HCT116 (cell line): ENCODE measurements at regions not wholly inside any gene's neighbourhood (a gene's known extent, or its start where the extent isn't known, plus 50 kb on each side); places are given as distances from the start of the nearest gene placed in this dataset.

Source experiments
- ATAC-seq: fragments of 200-7000 bp; cut with Tn5 transposase; 2 replicates; pipeline ENCODE4 v1.9.1; 2020; ENCODE audit warnings: mild to moderate bottlenecking, moderate library complexity
- BruUV-seq: library from RNA; stranded (reverse); fragments of 400-500 nt; replicated peaks from 2 replicates; lab custom pipeline; 2021; lab: Mats Ljungman, UMichigan
- CTCF ChIA-PET: fragments of 300-600 bp; sonication (Branson Sonifier 250); formaldehyde crosslinking; loops from one replicate; lab custom pipeline; 2021; ENCODE audit warnings: antibody characterized with exemption; lab: Charles Lee
- POLR2A ChIA-PET: fragments of 300-600, 350-600 bp; sonication (Branson Sonifier 250); formaldehyde crosslinking; loops from one replicate; lab custom pipeline; 2021; ENCODE audit warnings: antibody characterized with exemption; lab: Charles Lee
- RAD21 ChIA-PET, 2 experiments: fragments of 300-600 bp; sonication (Branson Sonifier 250); formaldehyde crosslinking; loops; one replicate each; lab custom pipeline; 2023; ENCODE audit warnings: low total read pairs in 2 of 2; ENCODE audit not compliant: uncharacterized antibody in 2 of 2, unreplicated experiment in 2 of 2, low non-redundant PET in 1 of 2; lab: Charles Lee
- DNase-seq: peaks from one replicate; pipeline ENCODE4 v3.0.0-alpha.2; 2010; ENCODE audit warnings: low read depth, low spot score
- H2AFZ ChIP-seq: fragments of 200-600 bp; shearing (Covaris generic), sonication (generic); 2 replicates; pipeline ENCODE4 v1.6.1; 2017; ENCODE audit warnings: low read depth, mixed run types, mixed read lengths, antibody characterized with exemption, low read length; ENCODE audit not compliant: poor library complexity, severe bottlenecking
- H3K27ac ChIP-seq: 2 replicates; pipeline ENCODE4 v1.5.1; 2012; ENCODE audit warnings: low read depth, low read length
- H3K27me3 ChIP-seq: fragments of 200-600 bp; sonication (generic); 2 replicates; pipeline ENCODE4 v1.6.1; 2016; ENCODE audit warnings: mixed run types, low read length, mixed read lengths; ENCODE audit not compliant: insufficient read depth
- H3K36me3 ChIP-seq, 2 experiments: fragments of 200-500 bp in 1 of 2; fragments of 200-600 bp in 1 of 2; sonication (Bioruptor generic) in 1 of 2; sonication (generic) in 1 of 2; 2 replicates each; pipeline versions ENCODE4 v1.5.1 to v1.6.1; 2014 to 2016; ENCODE audit warnings: low read length in 2 of 2, inconsistent platforms in 1 of 2, mixed read lengths in 1 of 2, mixed run types in 1 of 2; ENCODE audit not compliant: insufficient read depth in 2 of 2, control insufficient read depth in 1 of 2
- H3K4me1 ChIP-seq, 2 experiments: fragments of 200-600 bp in 1 of 2; sonication (generic) in 1 of 2; 2 replicates each; pipeline versions ENCODE4 v1.5.1 to v1.6.1; 2012 to 2017; ENCODE audit warnings: low read length in 2 of 2, inconsistent platforms in 1 of 2, mild to moderate bottlenecking in 1 of 2, mixed read lengths in 1 of 2, mixed run types in 1 of 2, moderate library complexity in 1 of 2; ENCODE audit not compliant: insufficient read depth in 2 of 2, control insufficient read depth in 1 of 2
- H3K4me2 ChIP-seq: fragments of 200-600 bp; sonication (generic); 2 replicates; pipeline ENCODE4 v1.6.1; 2017; ENCODE audit warnings: mixed run types, low read length, mixed read lengths
- H3K4me3 ChIP-seq, 2 experiments: fragments of 200-600 bp in 1 of 2; sonication (generic) in 1 of 2; replicated peaks in 1 of 2; 2 replicates each; pipeline ENCODE4 v1.5.1; 2011 to 2016; ENCODE audit warnings: low read length in 2 of 2, control low read depth in 1 of 2, low read depth in 1 of 2, mild to moderate bottlenecking in 1 of 2, mixed read lengths in 1 of 2, mixed run types in 1 of 2
- H3K79me2 ChIP-seq: fragments of 200-600 bp; sonication (generic); 2 replicates; pipeline ENCODE4 v1.6.1; 2017; ENCODE audit warnings: mild to moderate bottlenecking, mixed run types, low read length, moderate library complexity, mixed read lengths; ENCODE audit not compliant: insufficient read depth
- H3K9ac ChIP-seq: fragments of 200-600 bp; sonication (generic); 2 replicates; pipeline ENCODE4 v1.6.1; 2016; ENCODE audit warnings: low read length, mixed read lengths
- H3K9me2 ChIP-seq: fragments of 200-600 bp; sonication (generic), shearing (Covaris generic); 2 replicates; pipeline ENCODE4 v1.6.1; 2017; ENCODE audit warnings: mixed run types, mild to moderate bottlenecking, moderate library complexity; ENCODE audit not compliant: insufficient read depth
- H3K9me3 ChIP-seq, 2 experiments: fragments of 200-500 bp in 1 of 2; fragments of 200-600 bp in 1 of 2; sonication (Bioruptor generic) in 1 of 2; sonication (generic) in 1 of 2; 2 replicates each; pipeline ENCODE4 v1.6.1; 2014 to 2017; ENCODE audit warnings: low read length in 2 of 2, mixed read lengths in 2 of 2, inconsistent platforms in 1 of 2, low read depth in 1 of 2, mild to moderate bottlenecking in 1 of 2, mixed run types in 1 of 2, moderate library complexity in 1 of 2; ENCODE audit not compliant: control insufficient read depth in 1 of 2, insufficient read depth in 1 of 2
- H4K20me1 ChIP-seq: fragments of 200-600 bp; sonication (generic), shearing (Covaris generic); 2 replicates; pipeline ENCODE4 v1.6.1; 2017; ENCODE audit warnings: mixed run types, mild to moderate bottlenecking, moderate library complexity; ENCODE audit not compliant: insufficient read depth
- CBX3 ChIP-seq: IDR thresholded peaks from 2 replicates; pipeline ENCODE4 v1.6.1; 2012; ENCODE audit warnings: low read depth
- EGR1 ChIP-seq: IDR thresholded peaks from 2 replicates; pipeline ENCODE4 v1.6.1; 2012; ENCODE audit warnings: low read depth
- EZH2 ChIP-seq: fragments of 200-600 bp; sonication (generic); IDR thresholded peaks from 2 replicates; pipeline ENCODE4 v1.6.1; 2017; ENCODE audit warnings: antibody characterized with exemption, mixed run types
- FOSL1 ChIP-seq: IDR thresholded peaks from 2 replicates; pipeline ENCODE4 v1.6.1; 2012; ENCODE audit warnings: low read depth
- JUND ChIP-seq: IDR thresholded peaks from 2 replicates; pipeline ENCODE4 v1.6.1; 2012
- POLR2A ChIP-seq: IDR thresholded peaks from 2 replicates; pipeline ENCODE4 v1.7.0; 2011; ENCODE audit warnings: borderline replicate concordance; ENCODE audit not compliant: insufficient read depth, insufficient read length; ENCODE audit errors: extremely low read depth
- POLR2AphosphoS5 ChIP-seq: IDR thresholded peaks from 2 replicates; pipeline ENCODE4 v1.6.1; 2011; ENCODE audit warnings: mild to moderate bottlenecking, low read depth, low read length, moderate library complexity
- SIN3A ChIP-seq: IDR thresholded peaks from 2 replicates; pipeline ENCODE4 v1.6.1; 2012; ENCODE audit warnings: low read depth
- SP1 ChIP-seq: IDR thresholded peaks from 2 replicates; pipeline ENCODE4 v1.6.1; 2012; ENCODE audit warnings: low read depth
- SRF ChIP-seq: IDR thresholded peaks from 2 replicates; pipeline ENCODE4 v1.6.1; 2012; ENCODE audit warnings: low read depth
- YY1 ChIP-seq: IDR thresholded peaks from 2 replicates; pipeline ENCODE4 v1.6.1; 2011; ENCODE audit warnings: low read length, low read depth, moderate library complexity, mild to moderate bottlenecking; ENCODE audit not compliant: insufficient replicate concordance; ENCODE audit errors: extremely low read depth
- ZFX ChIP-seq: fragments of 450-650 bp; IDR thresholded peaks from 2 replicates; pipeline ENCODE4 v1.6.1; 2017
- intact Hi-C: fragments of 100-400 bp; cut with micrococcal nuclease; formaldehyde crosslinking; loops from 2 replicates; pipeline ENCODE4 v1.10.0; 2022
- TF ChIP-seq, protein P1 (sequence below): IDR thresholded peaks from 2 replicates; pipeline ENCODE4 v1.6.1; 2012; ENCODE audit warnings: low read depth
- TF ChIP-seq, protein P2 (sequence below), 3 experiments: fragments of 200-600 bp in 1 of 3; sonication (generic) in 1 of 3; IDR thresholded peaks in 2 of 3; conservative IDR thresholded peaks in 1 of 3; 2 replicates each; pipeline ENCODE4 v1.5.1; 2012 to 2017; ENCODE audit warnings: low read depth in 2 of 3, low read length in 2 of 3, antibody characterized with exemption in 1 of 3, borderline replicate concordance in 1 of 3, control low read depth in 1 of 3, mild to moderate bottlenecking in 1 of 3, mixed read lengths in 1 of 3, mixed run types in 1 of 3, moderate library complexity in 1 of 3; ENCODE audit not compliant: insufficient read depth in 1 of 3

DNA sequence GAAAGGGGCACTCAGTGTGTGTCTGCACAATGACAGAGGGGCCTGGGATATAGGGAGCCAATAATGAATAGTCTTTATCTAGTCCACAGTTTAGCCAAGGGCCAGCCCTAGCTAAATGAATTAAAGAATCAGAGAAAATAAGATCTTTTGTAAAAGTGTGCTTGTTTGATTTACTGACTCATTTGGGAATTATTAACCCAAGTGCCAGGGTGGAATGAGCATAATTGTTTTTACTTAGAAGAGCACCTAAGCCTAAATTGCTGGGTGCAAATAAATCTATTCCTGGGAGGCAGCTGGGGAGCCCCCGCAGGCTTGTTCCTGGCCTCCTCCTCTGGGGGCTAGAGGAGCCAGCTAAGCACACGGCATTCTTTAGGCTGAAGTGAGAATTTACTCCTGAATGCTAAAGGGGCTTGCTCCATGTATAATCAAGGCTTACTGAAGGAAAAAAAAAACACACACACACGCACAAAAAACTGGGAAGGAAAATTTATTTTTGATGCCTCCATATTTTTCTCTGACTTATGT is 405.3 kb upstream of the SUCLG2 start:
- no peaks in the 10 kb centered on the region for H3K79me2 ChIP-seq

GRCh38 chr3:68057637-68058320 is 403.4 kb upstream of the SUCLG2 start:
- BruUV-seq: no TSS peak
- ChIA-PET CTCF (no interaction called here), POLR2A (no interaction called here), RAD21 (no interaction called here)
- Histone ChIP-seq H3K9ac (no peak overlapping the region), H3K27me3 (no peaks in the 10 kb centered on the region), H2AFZ (no peak overlapping the region), H3K9me2 (no peaks in the 10 kb centered on the region), H3K4me1 (no peaks in the 10 kb centered on the region), H3K4me3 (no peak overlapping the region), H3K79me2 (no peaks in the 10 kb centered on the region), H4K20me1 (no peaks in the 10 kb centered on the region), H3K9me3 (no peaks in the 10 kb centered on the region; a peak in 1 of 4 replicates), H3K27ac (no peak overlapping the region), H3K4me2 (no peak overlapping the region), H3K36me3 (no peaks in the 10 kb centered on the region)
- no peak for DNase-seq
- intact Hi-C loops: no loop called here
- ATAC-seq: no peak
- TF ChIP-seq POLR2AphosphoS5 (no peak), SRF (no peak), YY1 (no peak), SP1 (no peak), SIN3A (no peak), EZH2 (no peak), FOSL1 (no peak), EGR1 (no peak), ZFX (no peak), CBX3 (no peak)
- TF ChIP-seq, protein P1, sequence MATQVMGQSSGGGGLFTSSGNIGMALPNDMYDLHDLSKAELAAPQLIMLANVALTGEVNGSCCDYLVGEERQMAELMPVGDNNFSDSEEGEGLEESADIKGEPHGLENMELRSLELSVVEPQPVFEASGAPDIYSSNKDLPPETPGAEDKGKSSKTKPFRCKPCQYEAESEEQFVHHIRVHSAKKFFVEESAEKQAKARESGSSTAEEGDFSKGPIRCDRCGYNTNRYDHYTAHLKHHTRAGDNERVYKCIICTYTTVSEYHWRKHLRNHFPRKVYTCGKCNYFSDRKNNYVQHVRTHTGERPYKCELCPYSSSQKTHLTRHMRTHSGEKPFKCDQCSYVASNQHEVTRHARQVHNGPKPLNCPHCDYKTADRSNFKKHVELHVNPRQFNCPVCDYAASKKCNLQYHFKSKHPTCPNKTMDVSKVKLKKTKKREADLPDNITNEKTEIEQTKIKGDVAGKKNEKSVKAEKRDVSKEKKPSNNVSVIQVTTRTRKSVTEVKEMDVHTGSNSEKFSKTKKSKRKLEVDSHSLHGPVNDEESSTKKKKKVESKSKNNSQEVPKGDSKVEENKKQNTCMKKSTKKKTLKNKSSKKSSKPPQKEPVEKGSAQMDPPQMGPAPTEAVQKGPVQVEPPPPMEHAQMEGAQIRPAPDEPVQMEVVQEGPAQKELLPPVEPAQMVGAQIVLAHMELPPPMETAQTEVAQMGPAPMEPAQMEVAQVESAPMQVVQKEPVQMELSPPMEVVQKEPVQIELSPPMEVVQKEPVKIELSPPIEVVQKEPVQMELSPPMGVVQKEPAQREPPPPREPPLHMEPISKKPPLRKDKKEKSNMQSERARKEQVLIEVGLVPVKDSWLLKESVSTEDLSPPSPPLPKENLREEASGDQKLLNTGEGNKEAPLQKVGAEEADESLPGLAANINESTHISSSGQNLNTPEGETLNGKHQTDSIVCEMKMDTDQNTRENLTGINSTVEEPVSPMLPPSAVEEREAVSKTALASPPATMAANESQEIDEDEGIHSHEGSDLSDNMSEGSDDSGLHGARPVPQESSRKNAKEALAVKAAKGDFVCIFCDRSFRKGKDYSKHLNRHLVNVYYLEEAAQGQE: no peak

More for the DNA sequence above, 405.3 kb upstream of the SUCLG2 start:
- CTCF ChIA-PET: no interaction called here
- Histone ChIP-seq H3K4me2 (no peak overlapping the region), H4K20me1 (no peaks in the 10 kb centered on the region), H2AFZ (no peak overlapping the region), H3K27me3 (no peaks in the 10 kb centered on the region), H3K9me2 (no peaks in the 10 kb centered on the region), H3K4me3 (no peak overlapping the region), H3K4me1 (no peaks in the 10 kb centered on the region), H3K9ac (no peak overlapping the region), H3K27ac (no peak overlapping the region), H3K36me3 (no peaks in the 10 kb centered on the region), H3K9me3 (no peaks in the 10 kb centered on the region)
- ATAC-seq (no peak), DNase-seq (no peak)
- RAD21 ChIA-PET: no interaction called here
- POLR2A ChIA-PET: no interaction called here
- intact Hi-C loops: no loop called here
- no peak for TF ChIP-seq POLR2A
- no peak for TF ChIP-seq JUND
- TF ChIP-seq, protein P2, sequence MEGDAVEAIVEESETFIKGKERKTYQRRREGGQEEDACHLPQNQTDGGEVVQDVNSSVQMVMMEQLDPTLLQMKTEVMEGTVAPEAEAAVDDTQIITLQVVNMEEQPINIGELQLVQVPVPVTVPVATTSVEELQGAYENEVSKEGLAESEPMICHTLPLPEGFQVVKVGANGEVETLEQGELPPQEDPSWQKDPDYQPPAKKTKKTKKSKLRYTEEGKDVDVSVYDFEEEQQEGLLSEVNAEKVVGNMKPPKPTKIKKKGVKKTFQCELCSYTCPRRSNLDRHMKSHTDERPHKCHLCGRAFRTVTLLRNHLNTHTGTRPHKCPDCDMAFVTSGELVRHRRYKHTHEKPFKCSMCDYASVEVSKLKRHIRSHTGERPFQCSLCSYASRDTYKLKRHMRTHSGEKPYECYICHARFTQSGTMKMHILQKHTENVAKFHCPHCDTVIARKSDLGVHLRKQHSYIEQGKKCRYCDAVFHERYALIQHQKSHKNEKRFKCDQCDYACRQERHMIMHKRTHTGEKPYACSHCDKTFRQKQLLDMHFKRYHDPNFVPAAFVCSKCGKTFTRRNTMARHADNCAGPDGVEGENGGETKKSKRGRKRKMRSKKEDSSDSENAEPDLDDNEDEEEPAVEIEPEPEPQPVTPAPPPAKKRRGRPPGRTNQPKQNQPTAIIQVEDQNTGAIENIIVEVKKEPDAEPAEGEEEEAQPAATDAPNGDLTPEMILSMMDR (IDR thresholded peaks at IDR 0.05 in 2 of 3, conservative IDR thresholded peaks at IDR 0.05 in 1 of 3; ENCODE audit: borderline replicate concordance in 1 of 3, insufficient read depth in 1 of 3, low read depth in 2 of 3, low read length in 2 of 3): no peak
- no peak for TF ChIP-seq SP1
- TF ChIP-seq YY1: no peak
- no TSS peak for BruUV-seq
